ENCODE measurements at regions not wholly inside any gene's neighbourhood (a gene's known extent, or its start where the extent isn't known, plus 50 kb on each side); places are given as distances from the start of the nearest gene placed in this dataset.
"Not testable (repeated sequence)": the region's sequence is repeated elsewhere in the genome, so short reads cannot be mapped to it uniquely, and the experiment has no call there.

DNA sequence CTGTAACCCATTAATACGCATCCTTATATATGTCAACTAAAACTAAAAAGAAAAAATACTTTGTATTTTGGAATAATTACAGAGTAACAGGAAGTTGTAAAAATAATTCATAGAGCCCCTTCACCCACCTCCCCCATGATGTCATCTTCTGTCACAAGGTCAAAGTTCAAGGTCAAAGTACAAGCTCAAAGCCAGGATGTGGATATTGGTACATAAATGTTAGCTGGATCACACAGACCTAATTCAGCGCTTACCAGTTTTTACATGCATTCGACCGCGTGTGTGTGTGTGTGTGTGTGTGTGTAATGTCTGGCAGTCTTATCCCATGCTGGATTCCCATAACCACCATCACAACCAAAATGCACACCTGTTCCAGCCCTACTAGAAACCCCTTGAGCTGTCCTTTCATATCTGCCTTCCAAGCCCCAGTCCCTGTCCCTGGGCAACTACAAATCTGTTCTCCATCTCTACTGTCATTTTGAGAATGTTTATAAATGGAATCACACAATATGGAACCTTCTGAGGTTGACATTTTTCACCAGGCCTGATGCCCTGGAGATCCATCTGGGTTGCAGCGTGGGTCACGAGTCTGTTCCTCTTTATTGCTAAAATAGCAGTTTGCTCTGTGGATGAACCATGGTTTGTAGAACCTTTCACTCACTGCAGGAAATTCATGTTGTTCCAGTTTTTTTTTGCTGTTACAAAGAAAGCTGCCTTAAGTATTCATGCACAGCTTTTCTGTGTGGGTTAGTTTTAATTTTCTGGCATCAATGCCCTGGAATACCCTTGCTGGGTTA, 153.6 kb upstream of the PITRM1 start:
- no peak for DNase-seq (ENCODE audit: low read depth)
- H3K4me3 ChIP-seq (ENCODE audit: low read depth, low read length) = no peak overlapping the region
- TF ChIP-seq CTCF (IDR thresholded peaks at IDR 0.05; ENCODE audit: control insufficient read depth, extremely low read depth, insufficient read depth) = no peak

GRCh38 chr10:3324612-3325038, 152.0 kb upstream of the PITRM1 start:
- H3K4me3 ChIP-seq (ENCODE audit: low read depth, low read length) = no peak overlapping the region
- DNase-seq (ENCODE audit: low read depth) = no peak
- no peak for TF ChIP-seq CTCF (IDR thresholded peaks at IDR 0.05; ENCODE audit: control insufficient read depth, extremely low read depth, insufficient read depth)

DNA sequence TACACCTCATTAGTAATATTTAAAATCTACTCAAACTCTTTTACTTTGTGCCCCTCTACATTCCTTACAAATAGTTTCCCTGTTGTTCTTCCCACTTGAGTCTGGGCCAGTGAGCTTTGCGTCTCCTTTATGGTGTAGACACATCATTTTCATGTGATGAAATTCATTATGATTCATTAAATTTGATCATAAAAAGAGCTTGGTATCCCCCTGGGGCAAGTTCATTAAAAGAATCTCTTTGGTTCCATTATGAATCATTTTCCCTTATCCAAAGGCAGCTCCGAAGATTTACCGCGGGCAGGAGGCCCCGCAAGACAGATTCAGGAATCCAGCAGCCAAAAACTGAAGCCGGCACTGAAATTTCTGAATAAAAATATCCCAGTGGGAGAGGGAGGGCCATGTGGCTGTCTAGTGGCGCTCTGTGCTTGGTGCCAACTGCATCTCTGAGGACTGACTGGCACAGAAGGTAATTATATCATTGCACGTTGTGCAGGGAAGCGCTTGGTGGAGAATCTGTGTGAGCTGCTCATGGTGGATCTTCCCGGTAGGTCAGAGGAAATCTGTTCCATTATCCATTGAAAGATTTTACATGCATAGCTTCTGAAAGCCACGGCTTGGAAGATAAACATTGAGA, 151.4 kb upstream of the PITRM1 start:
- no peak for DNase-seq (ENCODE audit: low read depth)
- no peak for TF ChIP-seq CTCF (IDR thresholded peaks at IDR 0.05; ENCODE audit: control insufficient read depth, extremely low read depth, insufficient read depth)
- no peak overlapping the region for H3K4me3 ChIP-seq (ENCODE audit: low read depth, low read length)

- no peak overlapping the region for H3K4me3 ChIP-seq (ENCODE audit: low read depth, low read length)
- no peak for TF ChIP-seq CTCF (IDR thresholded peaks at IDR 0.05; ENCODE audit: control insufficient read depth, extremely low read depth, insufficient read depth)
- no peak for DNase-seq (ENCODE audit: low read depth)
Measured at GRCh38 chr10:3321123-3321522, 148.5 kb upstream of the PITRM1 start.

GRCh38 chr10:3319811-3320226, 147.2 kb upstream of the PITRM1 start:
- no peak for DNase-seq (ENCODE audit: low read depth)
- no peak overlapping the region for H3K4me3 ChIP-seq (ENCODE audit: low read depth, low read length)
- TF ChIP-seq CTCF (IDR thresholded peaks at IDR 0.05; ENCODE audit: control insufficient read depth, extremely low read depth, insufficient read depth) = no peak

- H3K4me3 ChIP-seq (ENCODE audit: low read depth, low read length); DNase-seq (ENCODE audit: low read depth): not testable (repeated sequence)
Measured at GRCh38 chr10:3318480-3318807, 145.9 kb upstream of the PITRM1 start.

DNA sequence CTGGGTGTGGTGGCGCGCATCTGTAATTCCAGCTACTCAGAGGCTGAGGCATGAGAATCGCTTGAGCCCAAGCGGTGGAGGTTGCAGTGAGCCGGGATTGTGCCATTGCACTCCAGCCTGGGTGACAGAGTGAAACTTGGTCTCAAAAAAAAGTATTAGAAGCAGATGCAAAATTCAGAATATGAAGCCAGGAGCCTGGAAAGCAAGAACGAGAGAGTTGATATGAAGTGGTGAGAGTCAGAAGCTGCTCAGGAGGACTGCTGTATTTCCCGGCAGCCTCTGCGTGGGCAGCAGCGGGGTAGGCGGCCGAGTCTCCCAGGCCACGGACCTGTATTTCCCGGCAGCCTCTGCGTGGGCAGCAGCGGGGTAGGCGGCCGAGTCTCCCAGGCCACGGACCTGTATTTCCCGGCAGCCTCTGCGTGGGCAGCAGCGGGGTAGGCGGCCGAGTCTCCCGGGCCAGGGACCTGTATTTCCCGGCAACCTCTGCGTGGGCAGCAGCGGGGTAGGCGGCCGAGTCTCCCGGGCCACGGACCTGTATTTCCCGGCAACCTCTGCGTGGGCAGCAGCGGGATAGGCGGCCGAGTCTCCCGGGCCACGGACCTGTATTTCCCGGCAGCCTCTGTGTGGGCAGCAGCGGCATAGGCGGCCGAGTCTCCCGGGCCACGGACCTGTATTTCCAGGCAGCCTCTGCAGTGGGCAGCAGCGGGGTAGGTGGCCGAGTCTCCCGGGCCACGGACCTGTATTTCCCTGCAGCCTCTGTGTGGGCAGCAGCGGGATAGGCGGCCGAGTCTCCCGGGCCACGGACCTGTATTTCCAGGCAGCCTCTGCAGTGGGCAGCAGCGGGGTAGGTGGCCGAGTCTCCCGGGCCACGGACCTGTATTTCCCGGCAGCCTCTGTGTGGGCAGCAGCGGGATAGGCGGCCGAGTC, 145.2 kb upstream of the PITRM1 start:
- H3K4me3 ChIP-seq (ENCODE audit: low read depth, low read length); DNase-seq (ENCODE audit: low read depth): not testable (repeated sequence)

DNA sequence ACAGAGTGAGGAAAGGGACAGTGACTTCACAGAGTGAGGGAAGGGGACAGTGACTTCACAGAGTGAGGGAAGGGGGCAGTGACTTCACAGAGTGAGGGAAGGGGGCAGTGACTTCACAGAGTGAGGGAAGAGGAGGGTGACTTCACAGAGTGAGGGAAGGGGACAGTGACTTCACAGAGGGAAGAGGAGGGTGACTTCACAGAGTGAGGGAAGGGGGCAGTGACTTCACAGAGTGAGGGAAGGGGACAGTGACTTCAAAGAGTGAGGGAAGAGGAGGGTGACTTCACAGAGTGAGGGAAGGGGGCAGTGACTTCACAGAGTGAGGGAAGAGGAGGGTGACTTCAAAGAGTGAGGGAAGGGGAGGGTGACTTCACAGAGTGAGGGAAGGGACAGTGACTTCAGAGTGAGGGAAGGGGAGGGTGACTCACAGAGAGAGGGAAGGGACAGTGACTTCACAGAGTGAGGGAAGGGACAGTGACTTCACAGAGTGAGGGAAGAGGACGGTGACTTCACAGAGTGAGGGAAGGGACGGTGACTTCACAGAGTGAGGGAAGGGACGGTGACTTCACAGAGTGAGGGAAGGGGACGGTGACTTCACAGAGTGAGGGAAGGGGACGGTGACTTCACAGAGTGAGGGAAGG, 142.0 kb upstream of the PITRM1 start:
- not testable (repeated sequence) for DNase-seq (ENCODE audit: low read depth); H3K4me3 ChIP-seq (ENCODE audit: low read depth, low read length)

DNA sequence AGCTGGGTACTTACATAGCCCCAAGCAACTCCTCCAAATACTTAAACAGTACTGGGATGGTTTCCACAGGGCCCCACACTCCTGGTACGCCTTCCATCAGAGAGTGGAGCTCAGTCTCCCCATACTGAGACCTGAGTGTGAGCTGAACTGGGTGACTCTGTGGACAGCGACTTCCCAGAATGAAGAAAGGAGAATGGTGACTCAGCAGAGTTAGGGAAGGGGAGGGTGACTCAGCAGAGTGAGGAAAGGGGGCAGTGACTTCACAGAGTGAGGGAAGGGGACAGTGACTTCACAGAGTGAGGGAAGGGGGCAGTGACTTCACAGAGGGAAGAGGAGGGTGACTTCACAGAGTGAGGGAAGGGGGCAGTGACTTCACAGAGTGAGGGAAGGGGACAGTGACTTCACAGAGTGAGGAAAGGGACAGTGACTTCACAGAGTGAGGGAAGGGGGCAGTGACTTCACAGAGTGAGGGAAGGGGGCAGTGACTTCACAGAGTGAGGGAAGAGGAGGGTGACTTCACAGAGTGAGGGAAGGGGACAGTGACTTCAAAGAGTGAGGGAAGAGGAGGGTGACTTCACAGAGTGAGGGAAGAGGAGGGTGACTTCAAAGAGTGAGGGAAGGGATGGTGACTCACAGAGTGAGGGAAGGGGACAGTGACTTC, 141.3 kb upstream of the PITRM1 start:
- not testable (repeated sequence) for DNase-seq (ENCODE audit: low read depth); H3K4me3 ChIP-seq (ENCODE audit: low read depth, low read length)

All from LNCaP clone FGC (cell line).